ENCODE measurements at regions not wholly inside any gene's neighbourhood (a gene's known extent, or its start where the extent isn't known, plus 50 kb on each side); places are given as distances from the start of the nearest gene placed in this dataset.

GRCh38 chr21:27408826-27409225 lies 441.9 kb upstream of the ADAMTS5 start (continued):
- no peak for TF ChIP-seq CTCF (conservative IDR thresholded peaks at IDR 0.05; ENCODE audit: low read depth in 2 of 2)
- no peak for TF ChIP-seq ZNF462 (CRISPR knock-in tag; IDR thresholded peaks at IDR 0.05)
- no peak for TF ChIP-seq ZNF331 (CRISPR knock-in tag; IDR thresholded peaks at IDR 0.05; ENCODE audit: low read depth)
- TF ChIP-seq ETS1 (IDR thresholded peaks at IDR 0.05), result no peak

- Histone ChIP-seq H3F3A (replicated peaks; ENCODE audit: low read depth) (no peaks in the 10 kb centered on the region), H3K79me2 (replicated peaks; ENCODE audit: insufficient read depth) (no peaks in the 10 kb centered on the region), H3K27ac (ENCODE audit: low read depth) (no peak overlapping the region), H3K9me2 (ENCODE audit: insufficient read depth) (no peaks in the 10 kb centered on the region), H3K36me3 (ENCODE audit: insufficient read depth) (no peaks in the 10 kb centered on the region), H2AFZ (no peak overlapping the region), H3K4me3 (no peak overlapping the region), H4K20me1 (replicated peaks; ENCODE audit: insufficient read depth) (no peaks in the 10 kb centered on the region), H3K27me3 (ENCODE audit: insufficient read depth) (no peaks in the 10 kb centered on the region), H3K4me1 (ENCODE audit: insufficient read depth) (peaks cover 10% of the 10 kb centered on the region; the same call in 1 of the 2 replicates), H3K4me2 (no peak overlapping the region)
- peaks cover 5% of the 10 kb centered on the region; the same call in 2 of the 3 replicates for H3K4me1 Mint-ChIP-seq
- no peak overlapping the region for H3K27ac Mint-ChIP-seq
- H3K9me3 Mint-ChIP-seq, result no peaks in the 10 kb centered on the region
- TF ChIP-seq CREB1 (CRISPR knock-in tag; IDR thresholded peaks at IDR 0.05; ENCODE audit: low read depth) (no peak), CTCF (conservative IDR thresholded peaks at IDR 0.05; ENCODE audit: low read depth in 2 of 2) (no peak), REST (IDR thresholded peaks at IDR 0.05; ENCODE audit: unreplicated experiment) (no peak), JUNB (IDR thresholded peaks at IDR 0.05; ENCODE audit: unreplicated experiment) (no peak)
- no peak overlapping the region for H3K4me3 Mint-ChIP-seq
- DNase-seq (ENCODE audit: low spot score) (no peak), ATAC-seq (no peak)
- peaks cover 2% of the 10 kb centered on the region for H3K27me3 Mint-ChIP-seq (ENCODE audit: insufficient read depth, low read depth, poor library complexity)
- no peaks in the 10 kb centered on the region for H3K36me3 Mint-ChIP-seq (ENCODE audit: low read depth)
Measured at GRCh38 chr21:27407271-27407670, 440.4 kb upstream of the ADAMTS5 start.

All from GM23338 (cell line).